ENCODE measurements at regions not wholly inside any gene's neighbourhood (a gene's known extent, or its start where the extent isn't known, plus 50 kb on each side); places are given as distances from the start of the nearest gene placed in this dataset.

DNA sequence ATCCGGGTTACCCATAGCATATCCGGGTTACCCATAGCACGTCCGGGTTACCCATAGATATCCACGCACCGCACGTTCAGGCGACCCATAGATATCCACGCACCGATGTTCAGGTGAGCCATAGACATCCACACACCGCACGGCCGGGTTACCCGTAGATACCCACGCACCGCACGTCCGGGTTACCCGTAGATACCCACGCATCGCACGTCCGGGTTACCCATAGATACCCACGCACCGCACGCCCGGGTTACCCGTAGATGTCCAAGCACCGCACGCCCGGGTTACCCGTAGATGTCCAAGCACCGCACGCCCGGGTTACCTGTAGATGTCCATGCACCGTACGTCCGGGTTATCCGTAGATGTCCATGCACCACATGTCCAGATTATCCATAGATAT is 60.3 kb upstream of the SYT1 start:
- no peak for DNase-seq (ENCODE audit: low spot score)
- WGBS, result 94% methylated on average over 39 of the region's 39 CpGs
- intact Hi-C loops (cut with DNase I), result no loop called here
- H3K27me3 ChIP-seq (replicated peaks; ENCODE audit: insufficient read depth), result no peaks in the 10 kb centered on the region
- no peak overlapping the region for H3K4me3 ChIP-seq
- TF ChIP-seq POLR2A (IDR thresholded peaks at IDR 0.05) (no peak), POLR2AphosphoS5 (IDR thresholded peaks at IDR 0.05) (no peak), CTCF (IDR thresholded peaks at IDR 0.05) (no peak)
- no peaks in the 10 kb centered on the region for H3K36me3 ChIP-seq
- no peak overlapping the region for H3K27ac ChIP-seq
- no peaks in the 10 kb centered on the region for H3K4me1 ChIP-seq (replicated peaks)
- no peaks in the 10 kb centered on the region for H3K9me3 ChIP-seq

Measured in prostate gland (tissue), 2 donors.